HEK293T (cell line): ENCODE measurements at regions not wholly inside any gene's neighbourhood (a gene's known extent, or its start where the extent isn't known, plus 50 kb on each side); places are given as distances from the start of the nearest gene placed in this dataset.

Source experiments
- CTCF ChIA-PET: fragments of 350-600 bp; formaldehyde crosslinking; extraction: SDS; loops from one replicate; lab custom pipeline; 2021; ENCODE audit warnings: antibody characterized with exemption, inconsistent platforms; lab: Yijun Ruan, JAX
- POLR2A ChIA-PET: fragments of 350-600 bp; formaldehyde crosslinking; extraction: SDS; loops from one replicate; lab custom pipeline; 2020; ENCODE audit warnings: antibody characterized with exemption, inconsistent platforms; lab: Yijun Ruan, JAX
- DNase-seq: peaks from one replicate; pipeline ENCODE4 v3.0.0; 2012; ENCODE audit warnings: mixed read lengths; ENCODE audit errors: extremely low spot score
- ARNT ChIP-seq: fragments of 450-650 bp; IDR thresholded peaks from 2 replicates; pipeline ENCODE4 v1.6.1; 2017; ENCODE audit warnings: mild to moderate bottlenecking
- BHLHE40 ChIP-seq: fragments of 450-650 bp; IDR thresholded peaks from 2 replicates; pipeline ENCODE4 v1.6.1; 2016; ENCODE audit warnings: mild to moderate bottlenecking, moderate library complexity, borderline replicate concordance
- CTBP1 ChIP-seq: fragments of 450-650 bp; IDR thresholded peaks from 2 replicates; pipeline ENCODE4 v1.6.1; 2016; ENCODE audit warnings: borderline replicate concordance
- ELF4 ChIP-seq: fragments of 450-650 bp; IDR thresholded peaks from 2 replicates; pipeline ENCODE4 v1.6.1; 2017; ENCODE audit warnings: antibody characterized with exemption
- FOXA1 ChIP-seq: fragments of 450-650 bp; IDR thresholded peaks from 2 replicates; pipeline ENCODE4 v1.6.1; 2016; ENCODE audit warnings: mild to moderate bottlenecking
- FOXK2 ChIP-seq: fragments of 450-650 bp; IDR thresholded peaks from 2 replicates; pipeline ENCODE4 v1.6.1; 2016; ENCODE audit warnings: mild to moderate bottlenecking
- FOXM1 ChIP-seq: fragments of 450-650 bp; IDR thresholded peaks from 2 replicates; pipeline ENCODE4 v1.6.1; 2017; ENCODE audit warnings: mild to moderate bottlenecking, borderline replicate concordance
- HDGF ChIP-seq: fragments of 450-650 bp; IDR thresholded peaks from 2 replicates; pipeline ENCODE4 v1.6.1; 2017; ENCODE audit warnings: antibody characterized with exemption, borderline replicate concordance
- L3MBTL2 ChIP-seq: fragments of 450-650 bp; conservative IDR thresholded peaks from 2 replicates; pipeline ENCODE4 v1.6.1; 2016; ENCODE audit warnings: mild to moderate bottlenecking
- LEF1 ChIP-seq: fragments of 450-650 bp; IDR thresholded peaks from 2 replicates; pipeline ENCODE4 v1.6.1; 2017; ENCODE audit warnings: mild to moderate bottlenecking, borderline replicate concordance
- NFRKB ChIP-seq: fragments of 450-650 bp; IDR thresholded peaks from 2 replicates; pipeline ENCODE4 v1.6.1; 2016; ENCODE audit warnings: mild to moderate bottlenecking, moderate library complexity
- SP1 ChIP-seq: fragments of 450-650 bp; IDR thresholded peaks from 2 replicates; pipeline ENCODE4 v1.6.1; 2017
- SUZ12 ChIP-seq: fragments of 450-650 bp; IDR thresholded peaks from 2 replicates; pipeline ENCODE4 v1.6.1; 2016; ENCODE audit warnings: mild to moderate bottlenecking
- TARDBP ChIP-seq: fragments of 450-650 bp; IDR thresholded peaks from 2 replicates; pipeline ENCODE4 v1.6.1; 2016
- ZNF384 ChIP-seq: fragments of 450-650 bp; IDR thresholded peaks from 2 replicates; pipeline ENCODE4 v1.6.1; 2016
- TF ChIP-seq, protein P1 (sequence below): fragments of 450-650 bp; IDR thresholded peaks from 2 replicates; pipeline ENCODE4 v1.6.1; 2016

DNA sequence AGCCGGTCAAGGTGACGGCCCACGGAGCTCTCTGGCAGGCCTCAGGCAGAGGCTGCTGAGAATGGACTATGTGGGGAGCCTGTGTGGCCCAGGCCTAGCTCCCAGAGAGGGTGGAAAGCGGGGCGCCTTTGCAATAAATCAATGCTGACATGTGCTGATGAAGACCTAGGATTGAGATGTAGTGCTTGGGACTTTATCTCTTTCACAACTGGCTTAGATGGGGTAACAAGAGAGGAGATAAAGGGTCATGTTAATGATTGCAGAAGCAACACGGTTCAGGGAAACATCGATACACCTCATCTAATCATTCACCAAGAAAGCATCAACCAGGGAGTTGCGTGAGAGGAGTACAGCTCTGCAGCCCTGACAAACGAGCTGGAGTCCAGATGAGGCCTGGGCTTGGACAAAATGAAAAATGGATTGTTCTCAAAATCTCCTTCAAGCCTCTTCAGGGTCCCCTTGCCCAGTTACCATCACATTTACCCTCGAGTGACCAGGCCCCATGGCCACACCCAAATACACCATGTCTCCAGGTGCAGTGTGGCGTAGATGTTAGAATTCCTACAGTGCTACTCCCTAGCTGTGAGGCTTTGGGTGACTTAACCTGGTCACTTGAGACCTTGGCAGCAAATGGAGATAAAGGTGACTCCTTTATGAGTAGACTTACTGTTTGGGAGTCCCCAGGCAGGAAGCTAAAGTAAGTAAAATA, 146.4 kb upstream of the LIPC start:
- POLR2A ChIA-PET = no interaction called here
- TF ChIP-seq SP1 (no peak), FOXM1 (no peak), LEF1 (no peak), HDGF (no peak), BHLHE40 (no peak), ARNT (no peak), FOXA1 (no peak), ZNF384 (no peak), CTBP1 (no peak)
- TF ChIP-seq, protein P1, sequence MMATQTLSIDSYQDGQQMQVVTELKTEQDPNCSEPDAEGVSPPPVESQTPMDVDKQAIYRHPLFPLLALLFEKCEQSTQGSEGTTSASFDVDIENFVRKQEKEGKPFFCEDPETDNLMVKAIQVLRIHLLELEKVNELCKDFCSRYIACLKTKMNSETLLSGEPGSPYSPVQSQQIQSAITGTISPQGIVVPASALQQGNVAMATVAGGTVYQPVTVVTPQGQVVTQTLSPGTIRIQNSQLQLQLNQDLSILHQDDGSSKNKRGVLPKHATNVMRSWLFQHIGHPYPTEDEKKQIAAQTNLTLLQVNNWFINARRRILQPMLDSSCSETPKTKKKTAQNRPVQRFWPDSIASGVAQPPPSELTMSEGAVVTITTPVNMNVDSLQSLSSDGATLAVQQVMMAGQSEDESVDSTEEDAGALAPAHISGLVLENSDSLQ = no peak
- CTCF ChIA-PET = no interaction called here
- DNase-seq = no peak

DNA sequence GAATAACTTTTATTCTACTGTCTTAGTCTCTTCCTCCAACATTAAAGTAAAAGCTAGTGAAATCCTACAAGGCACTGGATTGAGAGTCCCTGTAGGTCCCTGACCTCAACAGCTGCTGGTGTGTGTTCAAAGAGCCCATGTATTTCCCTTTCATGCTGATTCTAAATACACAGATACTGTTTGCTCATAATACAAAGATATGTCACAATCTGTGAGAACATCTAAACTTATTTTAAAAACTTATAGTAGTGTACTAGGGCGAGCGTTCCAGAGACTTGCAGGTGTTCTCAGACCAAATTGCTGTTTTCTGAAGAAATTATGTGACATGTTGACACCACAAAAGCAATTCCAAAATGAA, 145.9 kb upstream of the LIPC start:
- POLR2A ChIA-PET = no interaction called here
- CTCF ChIA-PET = no interaction called here
- DNase-seq = no peak
- TF ChIP-seq FOXA1 (no peak), TARDBP (no peak), NFRKB (no peak), FOXM1 (no peak), L3MBTL2 (no peak), ARNT (no peak), SUZ12 (no peak), SP1 (no peak), HDGF (no peak), CTBP1 (no peak), ZNF384 (no peak), FOXK2 (no peak), ELF4 (no peak), LEF1 (no peak), BHLHE40 (no peak)
- TF ChIP-seq, protein P1 = no peak

DNA sequence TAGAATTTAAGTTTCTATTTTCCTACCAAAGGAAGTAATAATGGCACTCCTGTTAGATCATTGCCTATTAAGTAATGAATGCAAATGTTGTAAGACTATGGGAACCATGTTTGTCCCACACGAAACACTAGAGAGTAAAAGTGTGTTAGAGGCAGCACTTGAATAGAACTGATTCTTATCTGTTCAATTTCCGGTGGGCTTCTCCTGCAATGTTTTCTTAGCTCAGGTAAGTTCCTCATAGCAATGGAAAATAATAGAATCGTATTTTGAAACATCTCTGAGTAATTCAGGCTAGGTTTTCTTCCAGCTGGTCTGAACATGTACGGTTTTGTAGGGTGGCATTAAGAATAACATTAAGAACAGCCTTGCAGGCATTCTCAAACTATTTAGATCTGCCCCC, 145.3 kb upstream of the LIPC start:
- TF ChIP-seq FOXM1 (no peak), FOXA1 (no peak), HDGF (no peak), SP1 (no peak), NFRKB (no peak), BHLHE40 (no peak), L3MBTL2 (no peak), TARDBP (no peak), LEF1 (no peak), CTBP1 (no peak), SUZ12 (no peak), FOXK2 (no peak), ELF4 (no peak), ZNF384 (no peak)
- TF ChIP-seq, protein P1 = no peak
- POLR2A ChIA-PET = no interaction called here
- CTCF ChIA-PET = no interaction called here
- DNase-seq = no peak

DNA sequence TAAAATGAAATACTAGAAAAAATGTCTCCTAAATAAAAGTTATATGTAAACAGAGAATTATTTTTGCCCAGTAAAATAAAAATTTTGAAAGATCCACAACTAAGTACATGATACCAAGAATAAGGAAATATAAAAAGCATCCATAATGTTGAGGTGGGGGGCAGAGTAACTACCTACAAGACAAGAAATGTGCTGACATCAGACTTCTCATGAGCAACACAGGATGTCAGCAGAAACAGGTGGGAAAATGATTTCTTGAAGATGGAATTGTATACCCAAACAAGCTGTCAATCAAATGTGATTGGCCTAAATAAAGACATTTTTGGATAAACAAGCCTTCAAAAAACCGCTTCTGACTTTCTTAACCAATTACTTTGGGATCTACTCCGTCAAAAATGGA, 143.9 kb upstream of the LIPC start:
- no peak for DNase-seq
- TF ChIP-seq, protein P1 = peak; percentile 38; the same call in 1 of the 2 replicates
- TF ChIP-seq CTBP1 = no peak
- TF ChIP-seq BHLHE40 = no peak
- TF ChIP-seq HDGF = no peak
- TF ChIP-seq ELF4 = no peak
- no peak for TF ChIP-seq TARDBP
- POLR2A ChIA-PET = no interaction called here
- CTCF ChIA-PET = no interaction called here

DNA sequence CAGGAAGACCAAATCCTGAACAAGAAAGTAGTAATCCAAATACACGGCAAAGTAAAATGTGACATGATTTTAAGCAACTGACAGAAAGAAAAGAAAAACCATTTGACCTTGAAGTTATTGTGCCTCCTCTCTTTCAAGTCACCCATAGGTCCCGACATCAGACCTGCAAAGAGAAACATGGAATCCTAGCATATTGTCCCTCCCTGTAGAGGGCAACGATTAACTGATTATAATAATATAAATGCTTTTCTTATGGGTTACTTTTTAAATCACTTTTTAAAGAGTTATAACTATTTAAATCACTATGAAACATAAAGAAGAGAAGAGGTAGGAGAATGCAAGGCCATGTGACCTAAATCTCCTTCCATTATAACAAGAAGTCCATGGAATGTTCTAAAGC, 143.2 kb upstream of the LIPC start:
- no peak for DNase-seq
- CTCF ChIA-PET = interaction anchor here (0.6 kb wide), 1 partner anchor 29 kb away, joined by 3 read pairs; no protein-coding TSS in a partner anchor
- POLR2A ChIA-PET = no interaction called here
- no peak for TF ChIP-seq BHLHE40
- no peak for TF ChIP-seq SP1
- no peak for TF ChIP-seq ZNF384
- TF ChIP-seq FOXA1 = no peak
- TF ChIP-seq NFRKB = no peak
- TF ChIP-seq, protein P1 = no peak
- TF ChIP-seq HDGF = no peak
- no peak for TF ChIP-seq FOXK2
- no peak for TF ChIP-seq L3MBTL2
- TF ChIP-seq TARDBP = no peak
- TF ChIP-seq ELF4 = no peak
- no peak for TF ChIP-seq LEF1
- no peak for TF ChIP-seq SUZ12
